GM12873 (cell line): ENCODE measurements at regions not wholly inside any gene's neighbourhood (a gene's known extent, or its start where the extent isn't known, plus 50 kb on each side); places are given as distances from the start of the nearest gene placed in this dataset.

Experiments used
- TF ChIP-seq, protein P1 (sequence below): IDR thresholded peaks from 2 replicates; pipeline ENCODE4 v1.5.1; 2012; ENCODE audit warnings: low read depth, mild to moderate bottlenecking, moderate library complexity, low read length, control low read depth; ENCODE audit not compliant: insufficient read depth; ENCODE audit errors: missing control alignments

DNA sequence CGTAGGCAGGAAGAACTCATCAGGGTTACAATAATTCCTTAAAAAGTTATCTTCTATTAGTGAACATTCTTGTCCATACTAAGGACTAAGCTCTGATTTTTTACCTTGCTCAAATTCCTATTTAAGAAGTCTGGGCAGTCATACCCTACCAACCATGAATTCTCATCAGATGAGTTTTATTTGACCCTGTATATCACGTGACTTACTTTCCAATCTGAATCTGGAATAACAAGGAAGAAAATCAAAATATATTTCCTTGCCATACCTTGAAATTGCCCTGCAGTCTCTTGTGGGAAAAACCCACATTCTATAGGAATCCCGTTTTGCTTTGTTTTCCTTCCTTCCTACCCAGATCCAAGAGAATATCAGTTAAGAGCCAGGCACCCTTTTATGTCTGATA lies 352.7 kb downstream of the AKAIN1 start:
- TF ChIP-seq, protein P1, sequence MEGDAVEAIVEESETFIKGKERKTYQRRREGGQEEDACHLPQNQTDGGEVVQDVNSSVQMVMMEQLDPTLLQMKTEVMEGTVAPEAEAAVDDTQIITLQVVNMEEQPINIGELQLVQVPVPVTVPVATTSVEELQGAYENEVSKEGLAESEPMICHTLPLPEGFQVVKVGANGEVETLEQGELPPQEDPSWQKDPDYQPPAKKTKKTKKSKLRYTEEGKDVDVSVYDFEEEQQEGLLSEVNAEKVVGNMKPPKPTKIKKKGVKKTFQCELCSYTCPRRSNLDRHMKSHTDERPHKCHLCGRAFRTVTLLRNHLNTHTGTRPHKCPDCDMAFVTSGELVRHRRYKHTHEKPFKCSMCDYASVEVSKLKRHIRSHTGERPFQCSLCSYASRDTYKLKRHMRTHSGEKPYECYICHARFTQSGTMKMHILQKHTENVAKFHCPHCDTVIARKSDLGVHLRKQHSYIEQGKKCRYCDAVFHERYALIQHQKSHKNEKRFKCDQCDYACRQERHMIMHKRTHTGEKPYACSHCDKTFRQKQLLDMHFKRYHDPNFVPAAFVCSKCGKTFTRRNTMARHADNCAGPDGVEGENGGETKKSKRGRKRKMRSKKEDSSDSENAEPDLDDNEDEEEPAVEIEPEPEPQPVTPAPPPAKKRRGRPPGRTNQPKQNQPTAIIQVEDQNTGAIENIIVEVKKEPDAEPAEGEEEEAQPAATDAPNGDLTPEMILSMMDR, result no peak

DNA sequence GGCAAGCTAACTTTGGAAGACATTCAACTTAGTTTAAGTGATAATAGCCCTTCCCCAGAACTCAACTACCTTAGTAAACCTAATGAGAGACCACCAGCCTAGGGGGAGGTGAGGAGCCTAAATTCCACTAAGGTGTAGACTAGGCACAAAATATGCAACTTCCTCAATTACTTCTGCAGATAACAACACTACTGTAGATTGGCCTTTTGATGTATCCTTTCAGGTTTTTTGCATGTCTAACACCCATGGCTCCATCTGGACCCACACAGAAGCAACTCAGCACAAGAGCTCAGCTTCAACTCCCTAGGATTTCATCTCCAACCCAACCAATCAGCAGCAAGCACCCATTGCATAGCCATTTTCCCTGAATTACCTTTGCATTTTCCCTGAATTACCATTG lies 353.3 kb downstream of the AKAIN1 start:
- TF ChIP-seq, protein P1, result no peak

DNA sequence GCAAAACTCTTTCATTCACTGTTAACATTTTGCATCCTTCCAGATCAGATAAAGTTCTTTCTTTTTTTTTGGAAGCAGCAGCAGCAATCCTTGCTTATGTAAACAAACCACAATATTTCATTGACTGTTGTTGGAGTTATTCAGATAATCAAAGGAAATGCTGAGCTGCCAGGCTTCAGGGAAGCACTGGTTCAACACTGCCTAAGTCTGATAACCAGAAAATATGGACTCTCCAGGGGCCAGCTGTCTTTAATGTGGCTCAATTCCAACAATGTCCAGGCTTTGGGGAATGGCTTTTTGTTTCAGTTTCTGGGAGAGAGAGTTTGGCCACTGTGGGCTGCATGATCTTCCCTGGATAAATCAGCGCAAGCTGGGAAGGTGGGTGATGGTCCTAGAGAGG lies 354.3 kb downstream of the AKAIN1 start:
- TF ChIP-seq, protein P1, result no peak

DNA sequence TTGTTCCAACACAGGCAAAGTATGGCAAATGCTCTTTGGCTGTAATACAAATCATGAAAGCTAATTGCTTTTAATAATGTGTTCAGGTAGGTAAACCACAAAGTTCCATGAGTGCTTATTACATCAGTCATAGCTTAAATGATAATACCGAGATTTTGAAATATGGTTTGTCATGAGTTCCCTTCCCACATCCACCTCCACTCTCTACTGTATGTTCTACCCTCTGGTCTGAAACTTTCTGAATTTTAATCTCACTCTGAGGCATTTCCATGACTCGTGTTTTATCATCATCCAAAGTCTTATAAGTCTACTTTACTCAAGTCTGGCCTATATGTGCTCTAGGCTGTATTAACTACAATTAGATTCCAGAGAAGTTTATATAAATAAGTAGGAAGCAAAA lies 354.8 kb downstream of the AKAIN1 start:
- TF ChIP-seq, protein P1, result no peak

DNA sequence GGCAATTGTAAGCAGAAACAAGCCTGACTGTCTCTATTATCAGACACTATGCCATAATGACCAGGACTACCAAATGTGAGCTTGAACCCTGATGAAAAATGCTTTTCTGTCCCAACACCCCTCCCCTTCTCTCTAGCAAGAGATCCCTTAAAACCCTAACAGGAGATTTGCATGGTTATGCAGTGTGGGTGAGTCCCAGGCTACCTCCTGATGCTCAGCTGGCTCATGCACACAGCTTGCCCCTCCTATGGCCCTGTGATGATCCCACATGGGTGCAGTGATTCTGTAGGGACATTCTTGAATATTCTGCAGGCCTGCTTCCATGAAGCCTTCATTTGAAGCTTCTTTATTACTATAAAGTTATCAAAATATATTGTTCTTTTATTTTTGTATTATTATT lies 357.4 kb downstream of the AKAIN1 start:
- TF ChIP-seq, protein P1, result no peak

DNA sequence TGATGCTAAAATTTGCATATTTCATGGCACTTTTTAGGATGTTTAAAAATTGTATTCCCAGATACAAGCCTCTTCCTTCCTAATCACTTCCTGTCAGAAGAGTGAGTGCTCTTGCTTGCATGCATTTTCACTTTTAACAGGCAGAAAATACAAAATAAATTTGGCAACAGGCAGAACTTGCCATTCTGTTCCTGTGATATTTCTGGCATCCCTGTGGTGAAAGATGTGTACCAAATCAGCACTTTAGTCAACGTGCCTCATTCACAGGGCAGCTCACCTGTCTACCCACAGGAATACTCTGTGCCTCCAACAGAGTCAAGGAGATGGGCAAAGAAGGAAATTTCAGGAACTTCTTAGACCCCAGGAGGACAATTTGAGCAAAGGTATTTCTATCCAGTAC lies 360.9 kb downstream of the AKAIN1 start:
- TF ChIP-seq, protein P1, result no peak

DNA sequence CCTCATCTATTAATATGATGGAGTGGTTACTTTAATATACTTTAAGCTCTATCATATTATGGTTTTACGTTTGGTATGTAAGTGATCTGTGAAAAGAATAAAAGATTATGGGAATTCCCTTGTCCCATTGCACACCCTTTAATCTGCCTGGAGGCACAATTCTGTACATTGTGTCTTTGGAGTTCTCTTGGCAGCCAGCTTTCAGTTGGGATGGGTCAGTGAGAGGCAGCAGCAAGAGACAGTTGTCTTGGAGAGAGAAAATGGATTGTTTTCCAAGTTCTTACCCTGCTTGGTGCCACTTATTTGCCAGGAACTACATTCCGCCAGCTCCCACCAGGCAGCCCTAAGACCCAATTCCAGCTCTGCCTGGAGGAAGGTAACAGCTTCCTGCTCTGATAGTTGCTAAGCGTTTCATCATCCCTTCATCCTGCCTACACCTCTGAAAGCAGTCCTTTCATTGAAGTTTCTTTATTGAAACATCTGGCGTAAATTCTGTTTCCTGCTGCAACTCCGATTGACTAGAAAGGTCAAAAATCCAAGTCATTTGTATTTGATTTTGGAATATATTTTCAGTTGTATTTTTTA lies 365.2 kb downstream of the AKAIN1 start:
- TF ChIP-seq, protein P1, result no peak
